ENCODE measurements at regions not wholly inside any gene's neighbourhood (a gene's known extent, or its start where the extent isn't known, plus 50 kb on each side); places are given as distances from the start of the nearest gene placed in this dataset.

- intact Hi-C loops (cut with DNase I, micrococcal nuclease): no loop called here
- no peaks in the 10 kb centered on the region for H3K36me3 Mint-ChIP-seq (ENCODE audit: low read depth)
- CTCF ChIA-PET: no interaction called here
- H3K4me1 Mint-ChIP-seq: no peaks in the 10 kb centered on the region
- no peak overlapping the region for H3K4me3 Mint-ChIP-seq
- no peak for ATAC-seq
- peaks cover 6% of the 10 kb centered on the region for H3K27me3 Mint-ChIP-seq
- H3K27ac Mint-ChIP-seq: no peak overlapping the region
- H3K9me3 Mint-ChIP-seq (ENCODE audit: low read depth): no peaks in the 10 kb centered on the region
- POLR2A ChIA-PET: no interaction called here
- DNase-seq: no peak
Measured at GRCh38 chr5:174371600-174372094, 326.1 kb downstream of the NSG2 start.

- DNase-seq (no peak), ATAC-seq (no peak)
- Mint-ChIP-seq H3K4me3 (no peak overlapping the region), H3K36me3 (ENCODE audit: low read depth) (no peaks in the 10 kb centered on the region), H3K27me3 (peaks cover 4% of the 10 kb centered on the region), H3K4me1 (no peaks in the 10 kb centered on the region), H3K27ac (no peak overlapping the region), H3K9me3 (ENCODE audit: low read depth) (no peaks in the 10 kb centered on the region)
- intact Hi-C loops (cut with DNase I, micrococcal nuclease): no loop called here
- CTCF ChIA-PET: interaction anchor here (1.0 kb wide), 1 partner anchor 294 kb away, joined by 3 read pairs; no protein-coding TSS in a partner anchor
- POLR2A ChIA-PET: no interaction called here
Measured at GRCh38 chr5:174374206-174374605, 328.7 kb downstream of the NSG2 start.

- ChIA-PET CTCF (interaction anchor here (0.6 kb wide), 1 partner anchor 71 kb away, joined by 3 read pairs; no protein-coding TSS in a partner anchor), POLR2A (no interaction called here)
- Mint-ChIP-seq H3K27ac (no peak overlapping the region), H3K4me3 (no peak overlapping the region), H3K4me1 (no peaks in the 10 kb centered on the region), H3K9me3 (ENCODE audit: low read depth) (no peaks in the 10 kb centered on the region), H3K36me3 (ENCODE audit: low read depth) (no peaks in the 10 kb centered on the region), H3K27me3 (peaks cover 4% of the 10 kb centered on the region)
- intact Hi-C loops (cut with DNase I, micrococcal nuclease): no loop called here
- no peak for ATAC-seq
- DNase-seq: no peak
Measured at GRCh38 chr5:174376056-174376455, 330.6 kb downstream of the NSG2 start.

- no peak overlapping the region for H3K4me3 Mint-ChIP-seq
- CTCF ChIA-PET: interaction anchor here (0.6 kb wide), 1 partner anchor 72 kb away, joined by 3 read pairs; no protein-coding TSS in a partner anchor
- POLR2A ChIA-PET: no interaction called here
- DNase-seq (no peak), ATAC-seq (no peak)
- H3K36me3 Mint-ChIP-seq (ENCODE audit: low read depth): no peaks in the 10 kb centered on the region
- no peak overlapping the region for H3K27ac Mint-ChIP-seq
- no peaks in the 10 kb centered on the region for H3K9me3 Mint-ChIP-seq (ENCODE audit: low read depth)
- no peaks in the 10 kb centered on the region for H3K4me1 Mint-ChIP-seq
- intact Hi-C loops (cut with DNase I, micrococcal nuclease): no loop called here
- peaks cover 6% of the 10 kb centered on the region for H3K27me3 Mint-ChIP-seq
Measured at GRCh38 chr5:174376726-174377373, 331.3 kb downstream of the NSG2 start.

GRCh38 chr5:174378121-174378874, 332.8 kb downstream of the NSG2 start:
- ChIA-PET POLR2A (no interaction called here), CTCF (no interaction called here)
- Mint-ChIP-seq H3K27me3 (peaks cover 2% of the 10 kb centered on the region), H3K27ac (no peak overlapping the region), H3K4me1 (no peaks in the 10 kb centered on the region), H3K4me3 (no peak overlapping the region), H3K9me3 (ENCODE audit: low read depth) (no peaks in the 10 kb centered on the region), H3K36me3 (ENCODE audit: low read depth) (no peaks in the 10 kb centered on the region)
- intact Hi-C loops (cut with DNase I, micrococcal nuclease): no loop called here
- no peak for ATAC-seq
- no peak for DNase-seq

GRCh38 chr5:174380311-174380710, 334.8 kb downstream of the NSG2 start:
- no peak overlapping the region for H3K27ac Mint-ChIP-seq
- no peak overlapping the region for H3K4me3 Mint-ChIP-seq
- H3K27me3 Mint-ChIP-seq: peaks cover 7% of the 10 kb centered on the region
- ATAC-seq: no peak
- DNase-seq: no peak
- intact Hi-C loops (cut with DNase I, micrococcal nuclease): no loop called here
- H3K9me3 Mint-ChIP-seq (ENCODE audit: low read depth): no peaks in the 10 kb centered on the region
- no peaks in the 10 kb centered on the region for H3K4me1 Mint-ChIP-seq
- no peaks in the 10 kb centered on the region for H3K36me3 Mint-ChIP-seq (ENCODE audit: low read depth)
- CTCF ChIA-PET: no interaction called here
- POLR2A ChIA-PET: no interaction called here

GRCh38 chr5:174381241-174381640, 335.7 kb downstream of the NSG2 start:
- ChIA-PET CTCF (no interaction called here), POLR2A (no interaction called here)
- Mint-ChIP-seq H3K27ac (no peak overlapping the region), H3K9me3 (ENCODE audit: low read depth) (no peaks in the 10 kb centered on the region), H3K4me1 (no peaks in the 10 kb centered on the region), H3K27me3 (peaks cover 7% of the 10 kb centered on the region), H3K4me3 (no peak overlapping the region), H3K36me3 (ENCODE audit: low read depth) (no peaks in the 10 kb centered on the region)
- ATAC-seq (no peak), DNase-seq (no peak)
- intact Hi-C loops (cut with DNase I, micrococcal nuclease): no loop called here

GRCh38 chr5:174383210-174384167, 338.0 kb downstream of the NSG2 start:
- no peak overlapping the region for H3K4me3 Mint-ChIP-seq
- no peak for ATAC-seq
- intact Hi-C loops (cut with DNase I, micrococcal nuclease): no loop called here
- H3K4me1 Mint-ChIP-seq: no peaks in the 10 kb centered on the region
- POLR2A ChIA-PET: no interaction called here
- H3K27me3 Mint-ChIP-seq: peaks cover 17% of the 10 kb centered on the region
- no peak for DNase-seq
- CTCF ChIA-PET: no interaction called here
- no peaks in the 10 kb centered on the region for H3K9me3 Mint-ChIP-seq (ENCODE audit: low read depth)
- no peak overlapping the region for H3K27ac Mint-ChIP-seq
- no peaks in the 10 kb centered on the region for H3K36me3 Mint-ChIP-seq (ENCODE audit: low read depth)

GRCh38 chr5:174384509-174384947, 339.0 kb downstream of the NSG2 start:
- CTCF ChIA-PET: no interaction called here
- intact Hi-C loops (cut with DNase I, micrococcal nuclease): no loop called here
- DNase-seq: no peak
- no peak for ATAC-seq
- peaks cover 19% of the 10 kb centered on the region for H3K27me3 Mint-ChIP-seq
- H3K36me3 Mint-ChIP-seq (ENCODE audit: low read depth): no peaks in the 10 kb centered on the region
- no peak overlapping the region for H3K27ac Mint-ChIP-seq
- H3K4me1 Mint-ChIP-seq: no peaks in the 10 kb centered on the region
- H3K4me3 Mint-ChIP-seq: no peak overlapping the region
- POLR2A ChIA-PET: no interaction called here
- no peaks in the 10 kb centered on the region for H3K9me3 Mint-ChIP-seq (ENCODE audit: low read depth)

GRCh38 chr5:174386306-174386705, 338.1 kb upstream of the MSX2 start:
- Mint-ChIP-seq H3K4me3 (no peak overlapping the region), H3K4me1 (no peaks in the 10 kb centered on the region)
- CTCF ChIA-PET: no interaction called here

GRCh38 chr5:174386846-174387245, 337.5 kb upstream of the MSX2 start:
- intact Hi-C loops (cut with DNase I, micrococcal nuclease): no loop called here
- no peaks in the 10 kb centered on the region for H3K9me3 Mint-ChIP-seq (ENCODE audit: low read depth)

More at GRCh38 chr5:174386306-174386705, 338.1 kb upstream of the MSX2 start:
- Mint-ChIP-seq H3K27ac (no peak overlapping the region), H3K27me3 (peaks cover 18% of the 10 kb centered on the region), H3K9me3 (ENCODE audit: low read depth) (no peaks in the 10 kb centered on the region), H3K36me3 (ENCODE audit: low read depth) (no peaks in the 10 kb centered on the region)
- ATAC-seq (no peak), DNase-seq (no peak)
- POLR2A ChIA-PET: no interaction called here
- intact Hi-C loops (cut with DNase I, micrococcal nuclease): no loop called here

More at GRCh38 chr5:174386846-174387245, 337.5 kb upstream of the MSX2 start:
- POLR2A ChIA-PET: no interaction called here
- Mint-ChIP-seq H3K4me1 (no peaks in the 10 kb centered on the region), H3K27me3 (peaks cover 18% of the 10 kb centered on the region), H3K4me3 (no peak overlapping the region), H3K27ac (no peak overlapping the region), H3K36me3 (ENCODE audit: low read depth) (no peaks in the 10 kb centered on the region)
- DNase-seq: no peak
- no peak for ATAC-seq
- CTCF ChIA-PET: no interaction called here

Measured in activated CD4-positive, alpha-beta T cell treated with anti-CD3 and anti-CD28 coated beads for 36 hours (primary cell).